Renal cortex interstitium (tissue), 11 donors: ENCODE measurements at regions not wholly inside any gene's neighbourhood (a gene's known extent, or its start where the extent isn't known, plus 50 kb on each side); places are given as distances from the start of the nearest gene placed in this dataset.

ENCODE experiments used
- DNase-seq, 11 donors: peaks; one replicate each; pipeline ENCODE4 v3.0.0-alpha.2; 2013; ENCODE audit warnings: low read depth in 9 of 11, low spot score in 4 of 11; ENCODE audit errors: extremely low read depth in 1 of 11

DNA sequence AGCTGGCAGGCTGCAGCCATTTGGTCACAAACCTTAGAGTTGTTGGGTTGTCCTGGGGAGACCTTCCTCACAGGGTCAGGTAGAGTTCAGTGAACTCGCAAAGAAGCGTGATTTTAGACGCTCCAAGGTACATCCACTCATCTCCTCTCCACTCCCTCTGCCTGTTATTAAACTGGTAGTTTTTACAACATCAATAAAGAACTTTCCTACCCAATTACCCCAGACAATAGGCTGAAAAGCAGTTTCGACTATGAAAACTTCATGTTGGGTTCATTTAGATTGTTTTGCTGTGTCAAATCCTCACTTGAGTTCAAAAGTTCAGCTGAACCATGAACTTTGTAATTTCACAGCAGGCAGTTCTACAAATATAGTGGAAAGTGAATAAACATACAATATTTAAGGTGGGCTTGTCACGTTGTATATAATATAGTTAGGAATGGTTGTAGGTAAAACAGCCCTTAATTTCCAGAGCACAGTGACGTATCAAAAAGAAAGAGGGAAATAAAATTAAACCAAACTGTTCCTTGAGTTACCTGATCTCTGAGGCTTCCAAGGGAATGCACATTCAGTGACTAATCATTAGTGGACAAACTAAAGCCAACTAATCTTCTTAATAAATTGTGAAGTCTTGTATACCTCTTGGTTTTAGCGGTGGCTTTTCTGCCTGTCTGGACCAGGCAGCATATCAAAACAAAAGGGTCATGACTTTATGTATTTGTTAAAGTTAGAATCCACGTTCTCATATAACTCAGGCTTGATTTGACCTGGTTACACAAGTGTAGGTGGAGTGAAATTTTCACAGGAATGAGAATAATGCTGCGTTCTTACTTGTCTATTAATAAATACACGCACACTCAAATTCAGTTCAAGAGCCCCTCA, 100.5 kb downstream of the CYP26A1 start:
- DNase-seq = no peak

- DNase-seq = no peak
These were observed 101.8 kb downstream of the CYP26A1 start for GRCh38 chr10:93175490-93175889.

DNA sequence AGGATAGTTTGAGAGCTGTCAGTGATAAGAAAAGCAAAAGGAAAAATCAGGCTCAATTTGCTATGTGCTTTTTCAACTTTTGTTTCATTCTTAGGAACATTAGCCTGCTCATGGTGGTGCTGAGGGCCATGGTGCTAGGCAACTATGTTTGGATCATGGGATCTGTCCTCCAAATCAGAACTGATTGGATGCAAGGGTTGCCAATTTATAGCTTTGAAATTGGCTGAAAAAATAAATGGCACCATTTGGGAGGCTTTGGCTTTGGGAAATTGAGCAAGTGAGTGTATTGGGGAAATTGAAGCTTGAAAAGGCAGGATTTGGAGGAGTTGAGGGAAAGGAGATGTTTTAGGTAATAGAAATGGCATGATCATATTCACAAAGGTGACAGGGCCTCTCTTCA, 103.8 kb downstream of the CYP26A1 start:
- DNase-seq = no peak

DNA sequence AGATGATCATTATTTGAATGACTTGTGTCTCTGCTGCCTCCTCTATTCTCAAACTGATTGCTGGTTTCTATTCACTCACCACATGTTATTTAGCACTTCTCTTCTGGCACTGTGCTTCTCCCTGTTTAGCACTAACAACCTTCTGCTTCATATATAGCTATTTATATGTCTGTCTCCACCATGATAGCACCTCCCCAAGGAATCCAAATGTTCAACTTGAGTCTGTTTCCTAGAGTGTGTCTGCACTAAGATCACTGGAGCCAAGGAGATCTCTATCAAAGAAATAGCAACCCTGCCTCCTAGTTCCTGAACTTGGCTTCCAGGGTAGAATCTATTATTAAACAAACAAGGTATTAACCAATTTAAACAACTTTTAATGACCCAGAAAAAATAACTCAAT, 104.5 kb downstream of the CYP26A1 start:
- no peak for DNase-seq

GRCh38 chr10:93180482-93180931, 106.8 kb downstream of the CYP26A1 start:
- DNase-seq = peak in 2 of 11 donors; percentile 12 to 38

DNA sequence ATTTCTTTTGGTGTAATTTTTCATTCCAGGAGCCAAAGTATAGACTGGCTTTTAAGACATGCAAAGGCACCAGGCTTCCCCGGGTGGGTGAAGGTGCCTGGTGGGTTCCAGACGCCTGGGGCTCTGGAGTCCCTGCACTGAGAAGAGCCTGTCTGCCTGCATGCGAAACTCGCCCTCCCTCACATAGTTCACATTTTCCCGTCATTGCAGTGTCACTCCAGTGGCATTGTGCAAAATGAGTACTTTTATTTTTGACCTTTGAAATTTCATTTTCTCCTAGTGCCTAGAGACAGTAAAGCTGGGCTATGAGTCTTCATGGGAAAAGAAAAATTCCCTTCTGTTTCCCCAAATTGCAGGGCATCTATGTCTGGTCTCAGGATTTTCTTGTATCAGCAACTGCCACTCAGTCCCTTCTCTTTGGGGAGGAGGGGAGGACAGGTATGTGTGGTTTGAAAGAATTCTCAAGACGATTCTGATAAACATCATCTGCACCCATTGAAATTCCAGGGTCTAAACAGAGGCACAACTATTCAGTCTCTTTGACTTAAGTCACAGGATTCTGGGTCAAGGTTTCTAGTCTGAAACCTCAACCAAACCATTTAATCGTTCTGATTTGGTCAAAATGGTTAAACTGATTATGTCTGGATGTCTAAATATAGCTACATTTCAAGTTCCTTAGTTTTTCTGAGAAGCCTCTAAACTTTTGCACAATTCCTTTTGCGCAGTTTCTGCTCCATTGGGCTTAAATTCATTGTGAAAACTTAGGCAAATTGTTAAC, 107.8 kb downstream of the CYP26A1 start:
- DNase-seq = no peak

GRCh38 chr10:93182049-93182327, 108.3 kb downstream of the CYP26A1 start:
- DNase-seq = no peak

DNA sequence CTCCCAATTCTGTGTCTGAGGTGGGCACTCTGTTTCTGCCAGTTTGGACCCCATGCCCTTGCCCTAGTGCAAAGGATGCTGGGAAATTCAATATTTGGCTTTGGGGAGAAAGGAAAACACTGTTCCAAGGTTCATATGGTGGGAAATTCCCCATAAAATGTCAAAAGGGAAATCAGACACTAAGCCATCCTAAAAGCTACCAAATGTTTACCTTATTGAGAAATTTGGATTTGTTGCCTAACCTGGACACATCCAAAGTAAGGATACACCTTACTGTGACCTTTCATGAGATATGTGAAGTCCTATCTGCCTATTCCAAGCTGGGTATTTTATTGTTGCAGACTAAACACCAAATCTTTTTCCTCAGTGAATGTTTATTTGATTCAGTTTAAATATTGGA, 109.1 kb downstream of the CYP26A1 start:
- no peak for DNase-seq

DNA sequence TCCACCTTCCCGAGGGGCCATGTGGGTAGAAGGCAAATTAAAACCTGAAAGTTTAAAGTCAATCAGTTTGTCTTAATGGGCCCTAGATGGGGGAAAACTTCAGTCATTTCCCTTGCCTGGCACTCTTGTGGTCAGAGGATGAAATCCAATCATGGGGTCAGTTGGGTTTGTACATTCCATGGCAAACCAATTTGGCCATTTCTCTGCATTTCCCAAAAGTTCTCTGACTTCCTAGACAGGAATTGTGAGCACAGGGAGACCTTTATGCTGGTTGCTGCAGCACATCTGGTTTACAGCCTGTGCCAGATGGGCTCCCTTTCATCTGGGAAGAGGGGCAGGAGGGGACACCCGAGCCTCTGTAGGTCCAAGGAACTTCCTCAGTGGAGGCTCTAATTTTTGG, 113.0 kb downstream of the CYP26A1 start:
- no peak for DNase-seq

DNA sequence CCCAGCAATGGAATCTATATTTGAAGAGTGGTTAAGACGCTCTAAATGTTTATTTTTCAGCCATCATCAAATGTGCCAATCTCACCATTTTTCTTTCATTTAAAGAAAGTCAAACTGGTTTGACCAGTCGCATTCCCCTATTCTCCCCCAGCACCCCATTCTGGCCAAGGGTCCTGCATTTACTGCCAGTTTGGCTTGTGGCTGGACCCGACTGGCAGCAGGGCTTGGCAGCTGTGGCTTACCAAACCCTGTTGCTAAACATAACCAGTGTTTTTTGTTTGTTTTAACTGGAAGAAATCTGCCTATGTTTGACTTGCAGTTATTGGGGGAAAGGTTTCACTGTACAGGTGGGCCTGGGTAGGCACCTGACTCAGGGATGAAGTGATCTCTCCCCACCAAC, 116.3 kb downstream of the CYP26A1 start:
- DNase-seq = no peak

DNA sequence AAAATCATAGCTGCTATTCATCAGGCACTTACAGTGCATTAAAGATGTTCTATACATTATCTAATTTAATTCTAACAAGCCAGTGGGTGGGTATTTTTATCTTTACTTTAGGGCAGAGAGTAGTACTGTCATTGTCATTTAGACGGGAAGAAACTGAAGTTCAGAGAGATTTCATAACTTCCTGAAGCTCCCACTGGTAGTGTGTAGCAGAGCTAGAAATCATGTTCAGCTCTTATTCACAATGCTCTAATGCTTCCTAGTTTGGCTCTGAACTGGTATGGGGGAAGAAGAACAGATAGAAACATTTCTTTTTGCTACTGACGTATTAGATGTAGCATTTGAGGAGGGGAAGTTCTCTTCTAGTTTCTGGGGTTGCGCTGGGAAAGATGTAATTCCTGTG, 116.7 kb downstream of the CYP26A1 start:
- DNase-seq = no peak

- no peak for DNase-seq
These were observed 120.2 kb downstream of the CYP26A1 start for GRCh38 chr10:93193906-93194305.

- peak in 4 of 11 donors; percentile 16 to 36 (median 30) for DNase-seq
These were observed 124.9 kb downstream of the CYP26A1 start for GRCh38 chr10:93198401-93199131.

DNA sequence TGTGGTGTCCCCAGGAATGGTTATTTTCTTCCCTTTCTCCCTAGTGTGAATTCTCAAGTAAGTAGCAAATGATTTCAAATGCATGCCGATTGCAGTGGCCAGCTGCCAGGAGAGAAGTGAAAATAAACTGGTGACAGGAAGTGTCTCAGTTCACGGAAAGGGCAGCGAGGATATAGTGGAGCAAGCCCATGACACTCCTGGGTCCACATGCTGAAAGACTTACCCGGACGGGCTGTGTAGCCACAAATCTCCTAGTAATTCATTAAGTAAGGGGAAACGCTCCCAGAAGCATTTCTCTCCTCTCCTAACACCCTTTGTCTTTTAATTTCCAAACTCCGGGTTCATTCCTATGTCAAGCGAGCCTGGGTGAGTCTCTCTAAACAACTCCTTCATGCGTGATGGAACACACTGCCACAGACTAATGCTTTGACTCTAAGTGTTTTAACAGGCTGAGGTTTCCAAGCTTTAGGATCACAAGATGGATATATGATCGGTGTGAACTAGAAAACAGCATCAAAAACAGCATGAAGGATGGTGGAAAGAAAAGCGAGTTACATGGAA, 125.6 kb downstream of the CYP26A1 start:
- peak; percentile 54 to 77 (median 65) for DNase-seq

GRCh38 chr10:93204494-93205485, 131.1 kb downstream of the CYP26A1 start:
- DNase-seq = no peak

DNA sequence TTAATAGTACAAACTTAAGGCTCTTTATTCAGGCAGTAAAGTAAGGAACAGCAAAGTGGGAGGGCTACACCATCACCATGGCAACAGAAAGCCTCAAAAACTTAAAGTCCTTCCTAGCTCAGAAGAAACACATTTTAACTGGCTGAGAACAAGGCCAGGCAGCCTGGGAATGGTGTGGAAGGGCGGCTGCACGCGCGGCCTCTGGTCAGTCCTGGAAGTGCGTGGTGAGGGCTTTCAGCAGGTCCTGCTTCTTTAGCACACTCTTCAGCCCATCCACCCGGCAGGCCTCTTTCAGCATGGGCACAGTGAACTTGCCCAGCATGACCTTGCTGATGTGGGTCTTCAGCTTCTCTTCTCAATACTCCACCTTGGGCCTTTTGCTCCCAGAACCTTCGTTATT, 133.0 kb downstream of the CYP26A1 start:
- no peak for DNase-seq

- DNase-seq = no peak
These were observed 135.2 kb downstream of the CYP26A1 start for GRCh38 chr10:93208717-93209464.

DNA sequence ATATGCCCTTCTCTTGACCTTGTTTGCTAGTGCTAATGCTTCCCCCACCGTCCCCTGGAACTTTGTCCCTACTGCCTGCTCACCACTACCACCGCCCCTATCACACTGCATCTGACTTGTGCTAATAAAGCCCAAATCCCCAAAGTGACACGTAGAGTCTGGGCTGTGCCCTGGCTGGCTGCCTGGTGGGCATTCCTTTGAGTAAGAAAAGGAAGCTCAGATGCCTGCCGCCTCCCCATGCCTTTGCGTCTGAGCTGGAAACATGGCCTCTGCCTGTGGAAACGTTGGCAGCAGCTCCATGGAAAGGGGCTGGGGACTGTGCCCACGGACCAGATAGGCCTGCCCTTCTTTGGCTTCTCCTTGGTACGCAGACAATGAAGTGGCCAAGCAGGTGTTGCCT, 138.3 kb downstream of the CYP26A1 start:
- DNase-seq = no peak
